K562 (cell line): ENCODE measurements at regions not wholly inside any gene's neighbourhood (a gene's known extent, or its start where the extent isn't known, plus 50 kb on each side); places are given as distances from the start of the nearest gene placed in this dataset.

Source experiments
- ELF4 ChIP-seq: fragments of 450-650 bp; formaldehyde crosslinking; IDR thresholded peaks from 2 replicates; pipeline ENCODE4 v1.4.0; 2022; ENCODE audit warnings: missing genetic modification characterization
- PML ChIP-seq: IDR thresholded peaks from 2 replicates; pipeline ENCODE4 v1.6.1; 2012; ENCODE audit warnings: low read length, inconsistent platforms
- RFX1 ChIP-seq: fragments of 450-650 bp; IDR thresholded peaks from 2 replicates; pipeline ENCODE4 v1.6.1; 2016; ENCODE audit warnings: mild to moderate bottlenecking, moderate library complexity
- SRSF9 ChIP-seq: fragments of 200-400 bp; formaldehyde crosslinking; IDR thresholded peaks from 2 replicates; pipeline ENCODE4 v1.6.1; 2017; ENCODE audit warnings: low read depth, low read length, borderline replicate concordance
- TAL1 ChIP-seq: fragments of 450-650 bp; IDR thresholded peaks from 2 replicates; pipeline ENCODE4 v1.6.1; 2016; ENCODE audit warnings: mild to moderate bottlenecking
- YY1 ChIP-seq, 3 experiments: IDR thresholded peaks; 2 replicates each; pipeline ENCODE4 v1.6.1; 2011; ENCODE audit warnings: low read length in 2 of 3, mild to moderate bottlenecking in 2 of 3, moderate library complexity in 2 of 3, borderline replicate concordance in 1 of 3, control low read depth in 1 of 3, low read depth in 1 of 3; ENCODE audit not compliant: insufficient read depth in 3 of 3, insufficient replicate concordance in 2 of 3, control insufficient read depth in 1 of 3, insufficient read length in 1 of 3; ENCODE audit errors: extremely low read depth in 1 of 3
- ZEB2 ChIP-seq: fragments of 450-650 bp; IDR thresholded peaks from 2 replicates; pipeline ENCODE4 v1.6.1; 2016
- ZNF696 ChIP-seq: fragments of 250-450 bp; sonication (Bioruptor Pico); conservative IDR thresholded peaks from 2 replicates; pipeline ENCODE4 v1.4.0; 2020; ENCODE audit warnings: mild to moderate bottlenecking, moderate library complexity
- ZNF75A ChIP-seq: fragments of 450-650 bp; formaldehyde crosslinking; IDR thresholded peaks from 2 replicates; pipeline ENCODE4 v1.4.0; 2020; ENCODE audit warnings: mild to moderate bottlenecking
- TF ChIP-seq, protein P1 (sequence below): fragments of 450-650 bp; formaldehyde crosslinking; IDR thresholded peaks from 2 replicates; pipeline ENCODE4 v1.4.0; 2020; ENCODE audit warnings: mild to moderate bottlenecking, moderate library complexity
- TF ChIP-seq, protein P2 (sequence below): fragments of 200-600 bp; sonication (generic); IDR thresholded peaks from one replicate; pipeline ENCODE4 v1.6.1; 2012; ENCODE audit warnings: mild to moderate bottlenecking, low read depth, low read length, inconsistent platforms

DNA sequence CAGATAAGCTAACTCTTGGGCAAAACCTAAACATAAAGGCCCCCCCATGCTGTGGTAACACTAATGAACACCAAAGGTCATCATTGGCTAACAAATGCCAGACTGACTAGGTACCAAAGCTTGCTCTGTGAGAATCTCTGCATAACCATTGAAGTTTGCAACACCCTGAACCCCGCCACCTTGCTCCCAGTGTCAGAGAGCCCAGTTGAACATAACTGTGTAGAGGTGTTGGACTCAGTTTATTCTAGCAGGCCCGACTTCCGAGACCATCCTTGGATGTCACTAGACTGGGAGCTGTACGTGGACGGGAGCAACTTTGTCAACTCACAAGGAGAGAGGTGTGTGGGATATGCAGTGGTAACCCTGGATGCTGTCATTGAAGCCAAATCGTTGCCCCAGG lies 602.2 kb downstream of the UQCRFS1 start (continued):
- no peak for TF ChIP-seq RFX1
- TF ChIP-seq, protein P1, sequence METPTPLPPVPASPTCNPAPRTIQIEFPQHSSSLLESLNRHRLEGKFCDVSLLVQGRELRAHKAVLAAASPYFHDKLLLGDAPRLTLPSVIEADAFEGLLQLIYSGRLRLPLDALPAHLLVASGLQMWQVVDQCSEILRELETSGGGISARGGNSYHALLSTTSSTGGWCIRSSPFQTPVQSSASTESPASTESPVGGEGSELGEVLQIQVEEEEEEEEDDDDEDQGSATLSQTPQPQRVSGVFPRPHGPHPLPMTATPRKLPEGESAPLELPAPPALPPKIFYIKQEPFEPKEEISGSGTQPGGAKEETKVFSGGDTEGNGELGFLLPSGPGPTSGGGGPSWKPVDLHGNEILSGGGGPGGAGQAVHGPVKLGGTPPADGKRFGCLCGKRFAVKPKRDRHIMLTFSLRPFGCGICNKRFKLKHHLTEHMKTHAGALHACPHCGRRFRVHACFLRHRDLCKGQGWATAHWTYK = 0 out of 2 replicates have a peak, but pooled peaks have one; percentile 44
- TF ChIP-seq, protein P2, sequence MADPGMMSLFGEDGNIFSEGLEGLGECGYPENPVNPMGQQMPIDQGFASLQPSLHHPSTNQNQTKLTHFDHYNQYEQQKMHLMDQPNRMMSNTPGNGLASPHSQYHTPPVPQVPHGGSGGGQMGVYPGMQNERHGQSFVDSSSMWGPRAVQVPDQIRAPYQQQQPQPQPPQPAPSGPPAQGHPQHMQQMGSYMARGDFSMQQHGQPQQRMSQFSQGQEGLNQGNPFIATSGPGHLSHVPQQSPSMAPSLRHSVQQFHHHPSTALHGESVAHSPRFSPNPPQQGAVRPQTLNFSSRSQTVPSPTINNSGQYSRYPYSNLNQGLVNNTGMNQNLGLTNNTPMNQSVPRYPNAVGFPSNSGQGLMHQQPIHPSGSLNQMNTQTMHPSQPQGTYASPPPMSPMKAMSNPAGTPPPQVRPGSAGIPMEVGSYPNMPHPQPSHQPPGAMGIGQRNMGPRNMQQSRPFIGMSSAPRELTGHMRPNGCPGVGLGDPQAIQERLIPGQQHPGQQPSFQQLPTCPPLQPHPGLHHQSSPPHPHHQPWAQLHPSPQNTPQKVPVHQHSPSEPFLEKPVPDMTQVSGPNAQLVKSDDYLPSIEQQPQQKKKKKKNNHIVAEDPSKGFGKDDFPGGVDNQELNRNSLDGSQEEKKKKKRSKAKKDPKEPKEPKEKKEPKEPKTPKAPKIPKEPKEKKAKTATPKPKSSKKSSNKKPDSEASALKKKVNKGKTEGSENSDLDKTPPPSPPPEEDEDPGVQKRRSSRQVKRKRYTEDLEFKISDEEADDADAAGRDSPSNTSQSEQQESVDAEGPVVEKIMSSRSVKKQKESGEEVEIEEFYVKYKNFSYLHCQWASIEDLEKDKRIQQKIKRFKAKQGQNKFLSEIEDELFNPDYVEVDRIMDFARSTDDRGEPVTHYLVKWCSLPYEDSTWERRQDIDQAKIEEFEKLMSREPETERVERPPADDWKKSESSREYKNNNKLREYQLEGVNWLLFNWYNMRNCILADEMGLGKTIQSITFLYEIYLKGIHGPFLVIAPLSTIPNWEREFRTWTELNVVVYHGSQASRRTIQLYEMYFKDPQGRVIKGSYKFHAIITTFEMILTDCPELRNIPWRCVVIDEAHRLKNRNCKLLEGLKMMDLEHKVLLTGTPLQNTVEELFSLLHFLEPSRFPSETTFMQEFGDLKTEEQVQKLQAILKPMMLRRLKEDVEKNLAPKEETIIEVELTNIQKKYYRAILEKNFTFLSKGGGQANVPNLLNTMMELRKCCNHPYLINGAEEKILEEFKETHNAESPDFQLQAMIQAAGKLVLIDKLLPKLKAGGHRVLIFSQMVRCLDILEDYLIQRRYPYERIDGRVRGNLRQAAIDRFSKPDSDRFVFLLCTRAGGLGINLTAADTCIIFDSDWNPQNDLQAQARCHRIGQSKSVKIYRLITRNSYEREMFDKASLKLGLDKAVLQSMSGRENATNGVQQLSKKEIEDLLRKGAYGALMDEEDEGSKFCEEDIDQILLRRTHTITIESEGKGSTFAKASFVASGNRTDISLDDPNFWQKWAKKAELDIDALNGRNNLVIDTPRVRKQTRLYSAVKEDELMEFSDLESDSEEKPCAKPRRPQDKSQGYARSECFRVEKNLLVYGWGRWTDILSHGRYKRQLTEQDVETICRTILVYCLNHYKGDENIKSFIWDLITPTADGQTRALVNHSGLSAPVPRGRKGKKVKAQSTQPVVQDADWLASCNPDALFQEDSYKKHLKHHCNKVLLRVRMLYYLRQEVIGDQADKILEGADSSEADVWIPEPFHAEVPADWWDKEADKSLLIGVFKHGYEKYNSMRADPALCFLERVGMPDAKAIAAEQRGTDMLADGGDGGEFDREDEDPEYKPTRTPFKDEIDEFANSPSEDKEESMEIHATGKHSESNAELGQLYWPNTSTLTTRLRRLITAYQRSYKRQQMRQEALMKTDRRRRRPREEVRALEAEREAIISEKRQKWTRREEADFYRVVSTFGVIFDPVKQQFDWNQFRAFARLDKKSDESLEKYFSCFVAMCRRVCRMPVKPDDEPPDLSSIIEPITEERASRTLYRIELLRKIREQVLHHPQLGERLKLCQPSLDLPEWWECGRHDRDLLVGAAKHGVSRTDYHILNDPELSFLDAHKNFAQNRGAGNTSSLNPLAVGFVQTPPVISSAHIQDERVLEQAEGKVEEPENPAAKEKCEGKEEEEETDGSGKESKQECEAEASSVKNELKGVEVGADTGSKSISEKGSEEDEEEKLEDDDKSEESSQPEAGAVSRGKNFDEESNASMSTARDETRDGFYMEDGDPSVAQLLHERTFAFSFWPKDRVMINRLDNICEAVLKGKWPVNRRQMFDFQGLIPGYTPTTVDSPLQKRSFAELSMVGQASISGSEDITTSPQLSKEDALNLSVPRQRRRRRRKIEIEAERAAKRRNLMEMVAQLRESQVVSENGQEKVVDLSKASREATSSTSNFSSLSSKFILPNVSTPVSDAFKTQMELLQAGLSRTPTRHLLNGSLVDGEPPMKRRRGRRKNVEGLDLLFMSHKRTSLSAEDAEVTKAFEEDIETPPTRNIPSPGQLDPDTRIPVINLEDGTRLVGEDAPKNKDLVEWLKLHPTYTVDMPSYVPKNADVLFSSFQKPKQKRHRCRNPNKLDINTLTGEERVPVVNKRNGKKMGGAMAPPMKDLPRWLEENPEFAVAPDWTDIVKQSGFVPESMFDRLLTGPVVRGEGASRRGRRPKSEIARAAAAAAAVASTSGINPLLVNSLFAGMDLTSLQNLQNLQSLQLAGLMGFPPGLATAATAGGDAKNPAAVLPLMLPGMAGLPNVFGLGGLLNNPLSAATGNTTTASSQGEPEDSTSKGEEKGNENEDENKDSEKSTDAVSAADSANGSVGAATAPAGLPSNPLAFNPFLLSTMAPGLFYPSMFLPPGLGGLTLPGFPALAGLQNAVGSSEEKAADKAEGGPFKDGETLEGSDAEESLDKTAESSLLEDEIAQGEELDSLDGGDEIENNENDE = no peak
- TF ChIP-seq ZNF696 = no peak
- TF ChIP-seq YY1 (IDR thresholded peaks at IDR 0.05; ENCODE audit: borderline replicate concordance in 1 of 3, control insufficient read depth in 1 of 3, extremely low read depth in 1 of 3, insufficient read depth in 3 of 3, insufficient read length in 1 of 3, insufficient replicate concordance in 2 of 3, low read depth in 1 of 3, low read length in 2 of 3) = no peak
- 0 out of 2 replicates have a peak, but pooled peaks have one; percentile 33 for TF ChIP-seq ELF4 (CRISPR knock-in tag)
- TF ChIP-seq SRSF9 = no peak
- TF ChIP-seq ZEB2 = no peak
- TF ChIP-seq PML = 0 out of 2 replicates have a peak, but pooled peaks have one; percentile 12
- TF ChIP-seq TAL1 = no peak
- TF ChIP-seq ZNF75A (CRISPR knock-in tag) = no peak
